Neural progenitor cell (in vitro differentiated cells): ENCODE measurements at regions not wholly inside any gene's neighbourhood (a gene's known extent, or its start where the extent isn't known, plus 50 kb on each side); places are given as distances from the start of the nearest gene placed in this dataset.

Source experiments
- EZH2 ChIP-seq: fragments of 200-600 bp; sonication (generic); IDR thresholded peaks from 2 replicates; pipeline ENCODE4 v1.6.1; 2017; ENCODE audit warnings: antibody characterized with exemption, mild to moderate bottlenecking, moderate library complexity
- EZH2phosphoT487 ChIP-seq: fragments of 200-600 bp; sonication (generic); IDR thresholded peaks from 2 replicates; pipeline ENCODE4 v1.6.1; 2017; ENCODE audit warnings: antibody characterized with exemption
- TF ChIP-seq, protein P1 (sequence below): fragments of 200-600 bp; sonication (generic); IDR thresholded peaks from 2 replicates; pipeline ENCODE4 v1.5.1; 2017; ENCODE audit warnings: antibody characterized with exemption, mild to moderate bottlenecking

DNA sequence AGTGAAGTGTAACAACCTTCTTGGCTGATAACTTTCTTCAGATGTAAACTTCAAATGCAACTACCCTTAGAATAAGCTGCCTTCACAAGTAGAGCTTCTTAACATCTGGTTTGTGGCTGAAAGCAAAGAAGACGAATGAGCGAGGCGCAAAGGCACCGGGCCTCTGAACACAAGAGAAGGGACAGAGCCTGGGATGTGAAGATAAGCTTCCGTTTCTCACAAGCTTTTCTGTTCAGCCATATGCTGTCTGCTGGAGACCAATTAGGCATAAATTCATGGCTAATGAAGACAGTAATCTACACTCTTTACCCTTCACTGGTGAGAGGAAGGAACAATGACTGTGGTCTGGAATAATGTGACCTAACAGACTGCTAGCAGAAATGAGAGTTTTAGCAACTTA lies 195.2 kb downstream of the ATXN7L3B start:
- TF ChIP-seq, protein P1, sequence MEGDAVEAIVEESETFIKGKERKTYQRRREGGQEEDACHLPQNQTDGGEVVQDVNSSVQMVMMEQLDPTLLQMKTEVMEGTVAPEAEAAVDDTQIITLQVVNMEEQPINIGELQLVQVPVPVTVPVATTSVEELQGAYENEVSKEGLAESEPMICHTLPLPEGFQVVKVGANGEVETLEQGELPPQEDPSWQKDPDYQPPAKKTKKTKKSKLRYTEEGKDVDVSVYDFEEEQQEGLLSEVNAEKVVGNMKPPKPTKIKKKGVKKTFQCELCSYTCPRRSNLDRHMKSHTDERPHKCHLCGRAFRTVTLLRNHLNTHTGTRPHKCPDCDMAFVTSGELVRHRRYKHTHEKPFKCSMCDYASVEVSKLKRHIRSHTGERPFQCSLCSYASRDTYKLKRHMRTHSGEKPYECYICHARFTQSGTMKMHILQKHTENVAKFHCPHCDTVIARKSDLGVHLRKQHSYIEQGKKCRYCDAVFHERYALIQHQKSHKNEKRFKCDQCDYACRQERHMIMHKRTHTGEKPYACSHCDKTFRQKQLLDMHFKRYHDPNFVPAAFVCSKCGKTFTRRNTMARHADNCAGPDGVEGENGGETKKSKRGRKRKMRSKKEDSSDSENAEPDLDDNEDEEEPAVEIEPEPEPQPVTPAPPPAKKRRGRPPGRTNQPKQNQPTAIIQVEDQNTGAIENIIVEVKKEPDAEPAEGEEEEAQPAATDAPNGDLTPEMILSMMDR: no peak
- TF ChIP-seq EZH2 (no peak), EZH2phosphoT487 (no peak)
